HEK293T (cell line): ENCODE measurements at regions not wholly inside any gene's neighbourhood (a gene's known extent, or its start where the extent isn't known, plus 50 kb on each side); places are given as distances from the start of the nearest gene placed in this dataset.

ENCODE experiments used
- ARNT ChIP-seq: fragments of 450-650 bp; IDR thresholded peaks from 2 replicates; pipeline ENCODE4 v1.6.1; 2017; ENCODE audit warnings: mild to moderate bottlenecking
- ELF4 ChIP-seq: fragments of 450-650 bp; IDR thresholded peaks from 2 replicates; pipeline ENCODE4 v1.6.1; 2017; ENCODE audit warnings: antibody characterized with exemption
- FOXK2 ChIP-seq: fragments of 450-650 bp; IDR thresholded peaks from 2 replicates; pipeline ENCODE4 v1.6.1; 2016; ENCODE audit warnings: mild to moderate bottlenecking
- FOXM1 ChIP-seq: fragments of 450-650 bp; IDR thresholded peaks from 2 replicates; pipeline ENCODE4 v1.6.1; 2017; ENCODE audit warnings: mild to moderate bottlenecking, borderline replicate concordance
- HDGF ChIP-seq: fragments of 450-650 bp; IDR thresholded peaks from 2 replicates; pipeline ENCODE4 v1.6.1; 2017; ENCODE audit warnings: antibody characterized with exemption, borderline replicate concordance
- SUZ12 ChIP-seq: fragments of 450-650 bp; IDR thresholded peaks from 2 replicates; pipeline ENCODE4 v1.6.1; 2016; ENCODE audit warnings: mild to moderate bottlenecking
- TARDBP ChIP-seq: fragments of 450-650 bp; IDR thresholded peaks from 2 replicates; pipeline ENCODE4 v1.6.1; 2016

DNA sequence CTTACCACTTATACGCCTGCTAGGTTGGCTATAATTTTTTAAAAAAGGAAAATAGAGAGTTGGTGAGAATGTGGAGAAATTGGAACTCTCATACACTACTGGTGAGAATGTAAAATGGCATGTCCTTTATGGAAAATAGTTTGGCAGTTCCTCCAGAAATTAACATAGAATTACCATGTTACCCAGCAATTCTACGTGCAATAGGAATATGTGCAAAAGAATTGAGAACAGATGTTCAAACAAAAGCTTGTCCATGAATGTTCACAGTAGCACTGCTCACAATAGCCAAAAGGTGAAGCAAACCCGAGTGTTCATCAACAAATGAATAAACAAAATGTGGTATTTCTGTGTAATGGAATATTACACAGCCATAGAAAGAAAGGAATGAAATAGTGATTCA is 592.2 kb downstream of the DHX35 start:
- TF ChIP-seq SUZ12 (no peak), TARDBP (no peak), FOXK2 (no peak), ARNT (no peak), ELF4 (no peak), HDGF (no peak), FOXM1 (no peak)
